Activated CD8-positive, alpha-beta memory T cell treated with anti-CD3 and anti-CD28 coated beads, Interleukin-2, amount 50 U/mL, for 1 hour (primary cell): ENCODE measurements at regions not wholly inside any gene's neighbourhood (a gene's known extent, or its start where the extent isn't known, plus 50 kb on each side); places are given as distances from the start of the nearest gene placed in this dataset.

Source experiments
- DNase-seq: peaks from one replicate; pipeline ENCODE4 v3.0.0-alpha.2; 2020; ENCODE audit errors: extremely low read depth

GRCh38 chr11:112852143-112852866, 108.9 kb upstream of the NCAM1 start:
- no peak for DNase-seq

DNA sequence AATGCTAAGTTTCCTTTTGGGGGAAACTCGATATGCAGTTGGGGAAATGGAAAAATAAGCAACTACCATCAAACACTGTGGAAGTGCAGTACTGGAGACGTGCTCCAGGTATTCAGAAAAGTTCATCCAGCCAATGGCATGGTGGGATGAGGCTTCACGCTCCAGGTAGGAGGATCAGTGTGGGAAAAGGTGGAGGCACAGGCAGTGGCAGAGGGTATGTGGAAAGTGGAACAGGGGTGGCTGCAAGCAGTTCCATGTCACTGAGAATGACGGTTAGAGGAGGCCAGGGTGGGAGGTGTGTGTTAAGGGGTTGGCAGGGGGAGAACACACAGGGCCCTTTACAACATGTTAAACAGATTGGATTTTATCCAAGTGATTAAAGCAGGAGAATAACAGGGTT, 105.1 kb upstream of the NCAM1 start:
- no peak for DNase-seq

DNA sequence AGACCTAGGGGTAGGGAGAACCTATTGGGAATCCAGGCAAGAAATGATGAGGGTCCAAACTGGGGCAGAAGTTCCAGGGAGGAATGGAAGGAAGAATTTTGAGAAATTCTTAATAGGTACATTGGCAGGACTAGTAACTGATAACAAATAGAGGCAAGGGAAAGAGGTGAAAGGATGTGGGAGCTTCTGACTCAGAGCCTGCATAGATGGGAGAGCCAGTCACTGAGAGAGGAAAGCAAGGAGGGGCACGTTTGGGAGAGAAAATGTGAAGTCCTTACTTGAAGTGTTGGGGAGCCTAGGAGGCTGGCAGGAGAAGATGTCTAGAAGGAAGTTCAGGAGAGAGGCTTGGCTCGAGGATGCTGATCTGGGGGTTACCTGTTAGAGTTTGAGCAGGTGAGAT, 104.6 kb upstream of the NCAM1 start:
- DNase-seq: no peak

GRCh38 chr11:112858289-112859023, 102.8 kb upstream of the NCAM1 start:
- no peak for DNase-seq

GRCh38 chr11:112859787-112860186, 101.4 kb upstream of the NCAM1 start:
- no peak for DNase-seq

DNA sequence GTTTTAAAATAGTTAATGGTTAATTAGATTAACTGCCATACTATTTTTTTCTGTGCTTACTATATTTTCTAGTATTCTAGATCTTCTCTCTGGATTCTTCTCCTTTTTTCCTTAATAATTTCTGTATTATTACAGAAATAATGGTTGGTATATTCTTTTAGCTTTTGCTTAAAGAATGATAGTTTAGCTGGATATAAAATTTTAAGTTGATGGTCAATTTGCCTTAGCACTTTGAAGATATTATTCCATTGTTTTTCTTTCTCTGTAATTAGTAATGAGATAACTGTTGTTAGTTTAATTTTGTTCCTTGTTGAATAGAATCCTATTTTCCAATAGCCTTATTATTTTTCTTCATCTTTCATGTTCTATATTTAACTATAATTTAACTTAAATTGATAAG, 99.9 kb upstream of the NCAM1 start:
- no peak for DNase-seq

- DNase-seq: no peak
Observed at GRCh38 chr11:112863305-112863704, 97.9 kb upstream of the NCAM1 start.

DNA sequence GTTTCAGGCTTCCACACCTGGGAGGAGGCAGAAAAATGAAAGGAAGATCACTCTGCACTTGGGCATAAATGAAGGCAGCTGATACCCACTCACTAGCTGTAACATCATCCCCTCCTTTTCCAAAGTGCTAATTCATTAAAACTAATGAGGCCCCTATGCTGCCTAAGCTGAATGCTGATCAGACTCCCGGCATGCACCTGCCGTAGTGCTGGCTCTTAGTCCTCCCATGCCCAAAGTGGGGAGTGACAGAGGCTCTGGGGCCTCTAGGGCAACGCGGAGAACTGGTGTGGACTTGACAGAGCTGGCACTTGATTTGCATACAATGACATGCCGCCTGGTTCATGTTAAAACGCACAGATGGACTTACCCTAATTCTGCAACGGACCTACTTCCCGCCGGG, 96.5 kb upstream of the NCAM1 start:
- no peak for DNase-seq

GRCh38 chr11:112871909-112872500, 89.2 kb upstream of the NCAM1 start:
- no peak for DNase-seq

GRCh38 chr11:112874980-112875379, 86.2 kb upstream of the NCAM1 start:
- no peak for DNase-seq

GRCh38 chr11:112877581-112877980, 83.6 kb upstream of the NCAM1 start:
- DNase-seq: no peak

DNA sequence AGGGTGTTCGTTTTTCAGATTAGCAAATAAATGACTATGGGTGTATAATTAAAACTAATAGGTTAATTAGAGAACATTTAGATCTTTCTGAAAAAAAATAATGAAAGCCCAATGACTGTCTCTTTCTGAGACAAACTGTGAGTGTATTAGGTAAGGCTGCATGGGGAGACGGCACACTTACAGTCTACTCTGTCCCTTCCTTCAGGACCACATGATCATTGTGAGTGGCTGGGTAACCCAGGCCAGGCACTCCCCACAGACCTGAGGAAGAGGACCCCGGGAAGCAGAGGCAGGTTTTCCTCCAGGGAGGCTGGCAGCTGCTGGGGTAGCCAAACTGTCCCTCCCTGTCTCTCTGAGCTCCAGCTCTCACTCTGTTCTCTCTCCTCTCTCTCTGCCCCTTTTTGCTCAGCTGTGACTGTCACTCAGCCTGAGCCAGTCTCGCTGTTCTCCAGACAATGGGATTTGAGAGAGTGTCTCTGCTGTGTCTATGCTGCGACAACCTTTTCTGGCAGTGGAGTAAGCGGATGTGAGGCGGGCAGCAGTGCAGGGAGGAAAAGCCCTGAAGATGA, 83.1 kb upstream of the NCAM1 start:
- no peak for DNase-seq

DNA sequence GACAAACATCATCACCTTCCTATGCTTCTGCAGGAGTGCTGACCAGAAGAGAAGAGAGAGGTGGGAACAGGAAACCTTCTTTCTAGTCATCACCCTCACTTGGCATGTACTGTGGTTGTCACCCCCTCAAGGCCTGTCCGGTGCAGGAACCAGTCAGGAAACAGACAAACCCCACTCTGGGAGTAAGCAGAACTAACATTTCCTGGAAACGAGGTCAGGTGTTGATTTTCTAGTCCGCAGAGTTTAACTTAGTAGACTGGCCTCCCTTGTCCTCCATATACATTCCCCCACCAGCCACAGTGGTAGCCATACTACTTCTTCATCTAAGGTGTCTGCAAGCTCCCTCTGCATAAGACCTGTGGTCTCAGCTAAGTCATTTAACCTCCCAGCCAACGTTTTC, 80.7 kb upstream of the NCAM1 start:
- DNase-seq: no peak

DNA sequence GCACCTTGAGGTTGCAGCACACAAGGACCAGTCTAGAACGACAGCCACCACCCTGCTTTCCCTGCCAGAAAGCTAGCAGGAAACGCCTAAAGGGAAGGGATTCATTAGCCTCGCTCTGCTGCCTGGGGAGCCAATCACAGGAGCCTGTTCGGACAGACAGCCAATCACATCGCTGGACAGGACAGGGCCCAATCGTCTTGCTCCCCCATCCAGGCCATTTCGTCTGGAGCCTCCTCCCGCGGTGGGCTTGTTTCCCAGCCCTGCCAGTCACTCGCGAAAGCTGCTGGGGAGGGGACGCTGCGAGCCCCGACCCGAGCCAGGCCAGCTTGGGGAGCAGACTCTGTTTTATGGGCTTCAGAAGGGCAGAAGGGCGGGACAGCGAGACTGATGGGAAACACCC, 79.8 kb upstream of the NCAM1 start:
- DNase-seq: no peak

- no peak for DNase-seq
Observed at GRCh38 chr11:112882494-112883381, 78.5 kb upstream of the NCAM1 start.

GRCh38 chr11:112884012-112884767, 77.0 kb upstream of the NCAM1 start:
- no peak for DNase-seq

DNA sequence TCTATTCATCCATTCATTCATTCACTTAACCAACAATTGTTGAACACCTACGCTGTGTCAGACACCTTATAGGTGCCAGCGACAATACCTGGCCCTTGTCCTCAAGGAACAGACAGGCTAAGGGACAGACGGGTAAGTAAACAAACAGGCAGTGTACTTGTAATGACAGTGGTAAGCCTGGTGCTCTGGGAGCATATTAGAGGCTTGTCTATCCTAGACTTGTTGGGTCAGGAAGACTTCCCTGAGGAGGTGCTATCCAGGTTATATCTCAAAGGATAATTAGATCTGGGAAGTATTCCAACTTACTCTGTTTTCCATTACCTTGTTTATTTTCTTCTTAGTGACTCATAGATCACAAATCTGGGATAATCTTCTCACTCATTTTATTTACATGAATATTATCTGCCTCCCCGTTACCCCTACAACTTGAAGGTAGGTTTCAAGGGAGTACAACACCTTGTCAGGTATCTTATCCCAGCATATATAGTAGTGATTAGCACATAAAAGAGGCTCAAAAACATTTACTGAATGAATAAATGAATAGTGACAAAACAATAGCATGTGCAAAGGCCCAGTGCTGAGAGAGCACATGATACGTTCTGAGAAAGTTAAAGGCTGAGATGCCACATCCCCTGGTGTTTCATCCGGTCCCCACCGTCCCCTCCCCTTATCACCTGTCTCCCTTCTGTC, 75.3 kb upstream of the NCAM1 start:
- no peak for DNase-seq

- DNase-seq: no peak
Observed at GRCh38 chr11:112886434-112887370, 74.5 kb upstream of the NCAM1 start.

DNA sequence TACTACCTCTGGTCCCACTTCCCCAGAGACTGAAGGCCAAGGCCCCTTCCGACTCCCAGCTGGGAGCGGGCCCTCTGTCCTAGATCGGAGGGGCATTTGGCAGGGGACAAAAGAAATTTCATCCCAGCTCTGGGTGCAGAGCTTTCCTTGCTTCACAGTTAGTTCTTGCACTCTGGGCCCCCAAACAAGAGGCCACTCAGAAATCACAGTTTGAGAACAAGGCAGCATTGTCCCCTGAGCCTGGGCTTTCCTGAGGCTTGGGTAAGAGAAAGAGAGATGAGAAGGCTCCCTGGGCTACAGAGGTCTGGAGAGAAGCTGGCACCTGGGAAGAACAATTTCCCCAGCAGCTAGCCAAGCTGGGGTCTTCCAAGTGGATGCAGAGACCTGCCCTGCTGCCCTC, 71.8 kb upstream of the NCAM1 start:
- no peak for DNase-seq
